ENCODE measurements at regions not wholly inside any gene's neighbourhood (a gene's known extent, or its start where the extent isn't known, plus 50 kb on each side); places are given as distances from the start of the nearest gene placed in this dataset.

- in situ Hi-C loops (cut with MboI; ENCODE audit: low pct_unique_long_range_greater_than_20kb, low sequenced_read_pairs, unreplicated experiment), result no loop called here
Observed at GRCh38 chr10:21329995-21330627, 195.4 kb downstream of the SKIDA1 start.

DNA sequence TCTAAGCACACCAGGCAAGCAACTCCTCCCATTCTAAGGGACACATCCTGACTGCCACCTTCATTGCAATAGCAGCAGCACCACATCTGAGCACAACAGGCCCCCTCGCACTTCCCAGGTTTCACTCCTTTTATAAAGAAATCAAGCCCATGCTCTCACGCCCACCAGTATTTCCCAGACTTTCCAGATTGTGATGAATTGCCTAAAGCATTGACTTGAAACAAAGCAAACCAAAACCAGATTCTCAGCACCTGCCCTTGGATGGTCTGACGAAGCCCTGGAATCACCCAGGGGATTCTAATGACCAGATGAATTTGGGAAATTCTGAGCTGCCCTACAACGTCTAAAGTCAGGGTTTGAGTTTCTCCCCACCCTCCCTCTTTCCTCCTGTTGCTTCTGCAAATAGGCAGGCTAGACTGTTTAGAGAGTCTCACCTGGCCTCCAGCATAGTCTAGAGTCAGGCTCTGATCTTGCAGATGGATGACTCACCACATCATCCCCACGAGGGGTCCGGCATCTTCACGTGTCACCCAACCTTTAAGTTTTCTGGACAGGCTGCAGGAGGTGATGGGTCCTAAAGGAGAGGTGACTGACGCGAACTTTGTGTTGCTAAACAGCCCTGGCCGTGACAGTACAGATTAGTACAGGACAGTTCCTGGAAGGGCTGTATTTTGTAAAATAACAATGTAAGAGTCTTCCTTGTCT lies 198.0 kb downstream of the SKIDA1 start:
- in situ Hi-C loops (cut with MboI; ENCODE audit: low pct_unique_long_range_greater_than_20kb, low sequenced_read_pairs, unreplicated experiment), result no loop called here
- DNase-seq (ENCODE audit: low spot score), result no peak
- TF ChIP-seq CTCF (IDR thresholded peaks at IDR 0.05; ENCODE audit: extremely low read depth, insufficient read depth, missing control alignments), result no peak

More at GRCh38 chr10:21329995-21330627, 195.4 kb downstream of the SKIDA1 start:
- TF ChIP-seq CTCF (IDR thresholded peaks at IDR 0.05; ENCODE audit: extremely low read depth, insufficient read depth, missing control alignments), result no peak
- no peak for DNase-seq (ENCODE audit: low spot score)

GRCh38 chr10:21326594-21327288 lies 198.7 kb downstream of the SKIDA1 start:
- no peak for TF ChIP-seq CTCF (IDR thresholded peaks at IDR 0.05; ENCODE audit: extremely low read depth, insufficient read depth, missing control alignments)
- no peak for DNase-seq (ENCODE audit: low spot score)
- in situ Hi-C loops (cut with MboI; ENCODE audit: low pct_unique_long_range_greater_than_20kb, low sequenced_read_pairs, unreplicated experiment), result no loop called here

- in situ Hi-C loops (cut with MboI; ENCODE audit: low pct_unique_long_range_greater_than_20kb, low sequenced_read_pairs, unreplicated experiment), result no loop called here
- no peak for TF ChIP-seq CTCF (IDR thresholded peaks at IDR 0.05; ENCODE audit: extremely low read depth, insufficient read depth, missing control alignments)
- no peak for DNase-seq (ENCODE audit: low spot score)
Observed at GRCh38 chr10:21318540-21319167, 206.8 kb downstream of the SKIDA1 start.

DNA sequence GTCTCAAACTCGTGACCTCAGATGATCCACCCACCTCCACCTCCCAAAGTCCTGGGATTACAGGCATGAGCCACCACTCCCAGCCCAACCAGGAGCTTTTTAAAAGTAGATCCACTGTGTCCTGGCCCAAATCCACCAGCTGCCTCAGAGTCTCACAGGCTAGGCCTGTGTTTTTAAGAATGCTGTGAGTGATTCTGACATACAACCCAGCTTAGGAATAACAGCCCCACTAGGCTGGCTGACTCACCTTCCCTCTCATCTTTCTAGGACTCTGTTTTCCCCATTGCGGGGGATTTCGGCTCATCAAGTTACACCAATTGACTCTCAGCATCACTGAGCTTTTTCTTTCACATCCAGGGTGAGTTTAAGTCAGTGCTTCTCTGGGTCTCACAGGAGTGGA lies 207.6 kb downstream of the SKIDA1 start:
- in situ Hi-C loops (cut with MboI; ENCODE audit: low pct_unique_long_range_greater_than_20kb, low sequenced_read_pairs, unreplicated experiment), result no loop called here
- no peak for TF ChIP-seq CTCF (IDR thresholded peaks at IDR 0.05; ENCODE audit: extremely low read depth, insufficient read depth, missing control alignments)
- no peak for DNase-seq (ENCODE audit: low spot score)

DNA sequence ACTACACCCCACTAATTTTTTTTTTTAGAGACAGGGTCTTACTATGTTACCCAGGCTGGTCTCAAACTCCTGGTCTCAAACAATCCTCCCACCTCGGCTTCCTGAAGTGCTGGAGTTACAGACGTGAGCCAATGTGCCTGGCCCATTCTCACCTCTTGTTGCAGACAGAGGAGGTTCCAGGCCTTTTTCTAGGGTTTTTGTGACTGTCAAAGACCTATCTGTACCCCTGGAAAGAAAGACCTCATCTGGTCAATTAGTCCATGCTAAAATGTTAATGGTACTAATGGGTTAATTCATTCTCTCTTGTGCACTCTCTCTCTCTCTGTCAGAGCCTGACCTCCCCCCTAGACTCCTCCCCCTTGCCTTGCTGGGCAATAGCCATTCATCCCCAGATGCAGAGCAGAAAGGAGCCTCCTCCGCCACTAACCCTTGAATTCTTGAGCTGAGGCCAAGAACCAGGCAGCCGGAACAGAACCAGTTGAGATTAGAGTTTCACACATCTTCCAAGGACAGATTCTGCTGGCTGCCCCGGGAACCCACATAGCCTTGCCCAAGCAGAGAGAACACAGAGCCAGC lies 209.7 kb downstream of the SKIDA1 start:
- DNase-seq (ENCODE audit: low spot score), result no peak
- in situ Hi-C loops (cut with MboI; ENCODE audit: low pct_unique_long_range_greater_than_20kb, low sequenced_read_pairs, unreplicated experiment), result no loop called here
- TF ChIP-seq CTCF (IDR thresholded peaks at IDR 0.05; ENCODE audit: extremely low read depth, insufficient read depth, missing control alignments), result no peak

Data from GM13977 (cell line).